GM12872 (cell line): ENCODE measurements at regions not wholly inside any gene's neighbourhood (a gene's known extent, or its start where the extent isn't known, plus 50 kb on each side); places are given as distances from the start of the nearest gene placed in this dataset.

Experiments used
- CTCF ChIP-seq: IDR thresholded peaks from 3 replicates; pipeline ENCODE4 v1.5.1; 2011; ENCODE audit warnings: low read depth, mild to moderate bottlenecking, low read length, moderate library complexity; ENCODE audit not compliant: insufficient read depth

GRCh38 chr4:177064729-177065394 lies 244.8 kb upstream of the NEIL3 start:
- no peak for TF ChIP-seq CTCF

- no peak for TF ChIP-seq CTCF
Observed at GRCh38 chr4:177066746-177067145, 242.9 kb upstream of the NEIL3 start.

- no peak for TF ChIP-seq CTCF
Observed at GRCh38 chr4:177070533-177071058, 239.1 kb upstream of the NEIL3 start.

GRCh38 chr4:177077095-177077971 lies 232.3 kb upstream of the NEIL3 start:
- TF ChIP-seq CTCF = no peak

GRCh38 chr4:177079327-177079726 lies 230.3 kb upstream of the NEIL3 start:
- no peak for TF ChIP-seq CTCF

- TF ChIP-seq CTCF = no peak
Observed at GRCh38 chr4:177080388-177080787, 229.3 kb upstream of the NEIL3 start.

- no peak for TF ChIP-seq CTCF
Observed at GRCh38 chr4:177087060-177087459, 222.6 kb upstream of the NEIL3 start.
